SK-N-MC (cell line): ENCODE measurements at regions not wholly inside any gene's neighbourhood (a gene's known extent, or its start where the extent isn't known, plus 50 kb on each side); places are given as distances from the start of the nearest gene placed in this dataset.

Source experiments
- EZH2 ChIP-seq: fragments of 200-600 bp; sonication (generic); IDR thresholded peaks from one replicate; pipeline ENCODE4 v1.6.1; 2017; ENCODE audit warnings: antibody characterized with exemption
- FOXP2 ChIP-seq: optimal IDR thresholded peaks from 2 replicates; pipeline ENCODE3; 2011; ENCODE audit warnings: mild to moderate bottlenecking, moderate library complexity; ENCODE audit not compliant: insufficient read depth; ENCODE audit errors: extremely low read length, control extremely low read depth
- POLR2AphosphoS5 ChIP-seq: IDR thresholded peaks from 2 replicates; pipeline ENCODE4 v1.6.1; 2012; ENCODE audit warnings: mild to moderate bottlenecking, low read depth, low read length, borderline replicate concordance

- no peak for TF ChIP-seq EZH2
- no peak for TF ChIP-seq POLR2AphosphoS5
- no peak for TF ChIP-seq FOXP2
These were observed 50.4 kb upstream of the FBXL4 start for GRCh38 chr6:98998103-98998502.
